HepG2 (cell line): ENCODE measurements at regions not wholly inside any gene's neighbourhood (a gene's known extent, or its start where the extent isn't known, plus 50 kb on each side); places are given as distances from the start of the nearest gene placed in this dataset.

Experiments used
- AGO1 ChIP-seq: fragments of 200-400 bp; formaldehyde crosslinking; IDR thresholded peaks from 2 replicates; pipeline ENCODE4 v1.6.1; 2017; ENCODE audit warnings: mild to moderate bottlenecking, low read depth, low read length, moderate library complexity; ENCODE audit not compliant: poor library complexity, severe bottlenecking
- BCL6 ChIP-seq: IDR thresholded peaks from 2 replicates; pipeline ENCODE4 v1.6.1; 2016; ENCODE audit warnings: missing genetic modification reagents, missing compliant biosample characterization
- GPN1 ChIP-seq: sonication (generic); formaldehyde crosslinking; IDR thresholded peaks from 2 replicates; pipeline ENCODE4 v1.5.1; 2020; ENCODE audit warnings: missing genetic modification reagents, borderline replicate concordance
- HOXA7 ChIP-seq: sonication (generic); formaldehyde crosslinking; IDR thresholded peaks from 2 replicates; pipeline ENCODE4 v1.8.1; 2022; ENCODE audit warnings: mild to moderate bottlenecking, missing genetic modification reagents, moderate library complexity
- IRX3 ChIP-seq: sonication (generic); formaldehyde crosslinking; IDR thresholded peaks from 2 replicates; pipeline ENCODE4 v1.8.1; 2023; ENCODE audit warnings: mild to moderate bottlenecking, low read depth, missing genetic modification reagents, borderline replicate concordance
- KDM2A ChIP-seq: sonication (generic); formaldehyde crosslinking; IDR thresholded peaks from 2 replicates; pipeline ENCODE4 v1.4.0; 2020; ENCODE audit warnings: low read depth, missing genetic modification reagents, borderline replicate concordance
- MXD4 ChIP-seq: IDR thresholded peaks from 2 replicates; pipeline ENCODE4 v1.6.1; 2016; ENCODE audit warnings: mild to moderate bottlenecking, missing biosample characterization, missing genetic modification reagents
- NFRKB ChIP-seq: fragments of 450-650 bp; IDR thresholded peaks from 2 replicates; pipeline ENCODE4 v1.6.1; 2017
- POLR2G ChIP-seq: fragments of 200-400 bp; formaldehyde crosslinking; IDR thresholded peaks from 2 replicates; pipeline ENCODE4 v1.6.1; 2018; ENCODE audit warnings: mild to moderate bottlenecking, low read depth, low read length, moderate library complexity
- RBAK ChIP-seq: sonication (generic); formaldehyde crosslinking; IDR thresholded peaks from 2 replicates; pipeline ENCODE4 v1.5.1; 2020; ENCODE audit warnings: mild to moderate bottlenecking, missing genetic modification reagents
- RCOR2 ChIP-seq: IDR thresholded peaks from 2 replicates; pipeline ENCODE4 v1.6.1; 2016; ENCODE audit warnings: missing biosample characterization, missing genetic modification reagents
- RXRA ChIP-seq: sonication (generic); formaldehyde crosslinking; IDR thresholded peaks from 2 replicates; pipeline ENCODE4 v1.5.1; 2020; ENCODE audit warnings: missing genetic modification reagents
- TCF12 ChIP-seq, 2 experiments: fragments of 450-650 bp in 1 of 2; sonication (generic) in 1 of 2; formaldehyde crosslinking in 1 of 2; IDR thresholded peaks; 2 replicates each; pipeline versions ENCODE4 v1.6.1 to v1.8.0; 2017 to 2022; ENCODE audit warnings: antibody characterized with exemption in 1 of 2, mild to moderate bottlenecking in 1 of 2, missing genetic modification reagents in 1 of 2, moderate library complexity in 1 of 2
- ZBTB20 ChIP-seq: sonication (generic); formaldehyde crosslinking; IDR thresholded peaks from 2 replicates; pipeline ENCODE4 v1.8.1; 2023; ENCODE audit warnings: missing genetic modification reagents, low read depth, mild to moderate bottlenecking, borderline replicate concordance
- ZEB1 ChIP-seq: IDR thresholded peaks from 2 replicates; pipeline ENCODE4 v1.6.1; 2012; ENCODE audit warnings: mild to moderate bottlenecking, low read depth, inconsistent platforms; ENCODE audit not compliant: insufficient replicate concordance
- ZFP90 ChIP-seq: sonication (generic); formaldehyde crosslinking; IDR thresholded peaks from 2 replicates; pipeline ENCODE4 v1.8.0; 2022; ENCODE audit warnings: missing genetic modification reagents, mild to moderate bottlenecking, inconsistent platforms, borderline replicate concordance
- ZKSCAN1 ChIP-seq: fragments of 150-350 bp; IDR thresholded peaks from 2 replicates; pipeline ENCODE4 v1.6.1; 2014; ENCODE audit warnings: low read length
- ZNF564 ChIP-seq: sonication (generic); formaldehyde crosslinking; IDR thresholded peaks from 2 replicates; pipeline ENCODE4 v1.8.1; 2023; ENCODE audit warnings: mild to moderate bottlenecking, missing genetic modification reagents
- ZNF883 ChIP-seq: sonication (generic); formaldehyde crosslinking; IDR thresholded peaks from 2 replicates; pipeline ENCODE4 v1.5.1; 2020; ENCODE audit warnings: mild to moderate bottlenecking, missing genetic modification reagents; ENCODE audit errors: not compliant biosample characterization
- TF ChIP-seq, protein P1 (sequence below): sonication (generic); formaldehyde crosslinking; IDR thresholded peaks from 2 replicates; pipeline ENCODE4 v1.8.1; 2023; ENCODE audit warnings: mild to moderate bottlenecking, missing genetic modification reagents
- TF ChIP-seq, protein P2 (sequence below): sonication (generic); formaldehyde crosslinking; conservative IDR thresholded peaks from 2 replicates; pipeline ENCODE4 v1.8.0; 2022; ENCODE audit warnings: low read depth, missing genetic modification reagents

DNA sequence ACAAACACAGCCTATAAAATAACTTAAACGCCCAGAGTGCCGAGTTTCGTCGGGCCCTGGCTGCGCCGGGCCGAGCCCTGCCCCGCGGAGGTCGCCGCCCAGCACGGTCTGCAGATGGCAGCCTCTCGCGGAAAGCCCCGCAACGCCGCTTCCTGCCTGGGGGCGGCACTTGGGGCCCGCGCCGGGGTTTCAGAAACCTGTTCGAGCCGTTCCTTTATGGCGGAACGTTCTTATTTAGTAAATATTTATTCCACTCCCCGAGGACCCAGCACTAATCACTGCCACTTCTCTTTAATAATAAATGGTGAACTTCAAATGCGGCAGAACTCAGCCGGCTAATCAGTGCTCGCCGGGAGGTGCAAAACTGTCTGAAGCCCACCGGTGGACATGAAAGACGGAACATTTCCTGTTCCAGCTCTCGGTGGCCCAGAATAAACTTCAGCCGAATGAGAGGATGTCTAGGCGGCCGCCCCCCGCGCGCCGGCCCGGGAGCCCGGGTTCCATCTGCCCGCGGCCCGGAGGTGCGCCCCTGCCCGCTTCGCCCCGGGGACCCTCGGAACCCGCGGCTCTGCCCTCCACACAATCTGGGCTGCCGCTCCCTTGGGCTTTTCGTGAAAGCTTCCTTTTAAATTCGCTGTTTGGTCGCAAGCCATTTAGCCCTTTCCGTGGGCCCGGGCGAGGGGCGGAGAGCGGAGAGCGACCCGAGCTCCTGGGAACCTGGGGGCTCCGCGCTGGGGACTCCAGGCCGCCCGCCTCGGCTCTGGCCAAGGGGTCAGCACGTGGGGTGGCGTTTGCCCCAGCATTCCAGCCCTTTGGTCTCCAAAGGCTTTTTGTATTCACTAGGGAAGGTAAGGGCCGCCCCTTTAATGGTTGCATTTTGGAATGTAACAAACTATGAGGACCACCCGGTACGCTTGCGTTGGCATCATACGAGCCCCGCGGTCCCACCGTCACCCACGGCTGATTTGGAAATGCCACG is 110.8 kb upstream of the ATP11B start (continued):
- no peak for TF ChIP-seq POLR2G
- no peak for TF ChIP-seq ZNF883 (CRISPR knock-in tag)
- TF ChIP-seq NFRKB: no peak
- peak; percentile 53; the same call in 1 of the 2 replicates for TF ChIP-seq KDM2A (CRISPR knock-in tag)
- no peak for TF ChIP-seq RXRA (CRISPR knock-in tag)
- TF ChIP-seq, protein P1, sequence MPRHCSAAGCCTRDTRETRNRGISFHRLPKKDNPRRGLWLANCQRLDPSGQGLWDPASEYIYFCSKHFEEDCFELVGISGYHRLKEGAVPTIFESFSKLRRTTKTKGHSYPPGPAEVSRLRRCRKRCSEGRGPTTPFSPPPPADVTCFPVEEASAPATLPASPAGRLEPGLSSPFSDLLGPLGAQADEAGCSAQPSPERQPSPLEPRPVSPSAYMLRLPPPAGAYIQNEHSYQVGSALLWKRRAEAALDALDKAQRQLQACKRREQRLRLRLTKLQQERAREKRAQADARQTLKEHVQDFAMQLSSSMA (CRISPR knock-in tag): no peak
- no peak for TF ChIP-seq IRX3 (CRISPR knock-in tag)
- no peak for TF ChIP-seq ZEB1
- peak; percentile 41 for TF ChIP-seq AGO1
- no peak for TF ChIP-seq GPN1
- TF ChIP-seq RBAK (CRISPR knock-in tag): no peak
- no peak for TF ChIP-seq HOXA7 (CRISPR knock-in tag)
- no peak for TF ChIP-seq RCOR2 (CRISPR knock-in tag)
- no peak for TF ChIP-seq TCF12 (IDR thresholded peaks at IDR 0.05)
- TF ChIP-seq TCF12 (CRISPR knock-in tag; IDR thresholded peaks at IDR 0.05): no peak
- TF ChIP-seq BCL6: no peak
- no peak for TF ChIP-seq ZKSCAN1
- no peak for TF ChIP-seq MXD4 (CRISPR knock-in tag)
- no peak for TF ChIP-seq ZBTB20 (CRISPR knock-in tag)
- TF ChIP-seq ZFP90 (CRISPR knock-in tag): no peak
- TF ChIP-seq, protein P2, sequence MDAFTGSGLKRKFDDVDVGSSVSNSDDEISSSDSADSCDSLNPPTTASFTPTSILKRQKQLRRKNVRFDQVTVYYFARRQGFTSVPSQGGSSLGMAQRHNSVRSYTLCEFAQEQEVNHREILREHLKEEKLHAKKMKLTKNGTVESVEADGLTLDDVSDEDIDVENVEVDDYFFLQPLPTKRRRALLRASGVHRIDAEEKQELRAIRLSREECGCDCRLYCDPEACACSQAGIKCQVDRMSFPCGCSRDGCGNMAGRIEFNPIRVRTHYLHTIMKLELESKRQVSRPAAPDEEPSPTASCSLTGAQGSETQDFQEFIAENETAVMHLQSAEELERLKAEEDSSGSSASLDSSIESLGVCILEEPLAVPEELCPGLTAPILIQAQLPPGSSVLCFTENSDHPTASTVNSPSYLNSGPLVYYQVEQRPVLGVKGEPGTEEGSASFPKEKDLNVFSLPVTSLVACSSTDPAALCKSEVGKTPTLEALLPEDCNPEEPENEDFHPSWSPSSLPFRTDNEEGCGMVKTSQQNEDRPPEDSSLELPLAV (CRISPR knock-in tag): no peak
- TF ChIP-seq ZNF564 (CRISPR knock-in tag): no peak
